HEK293T (cell line): ENCODE measurements at regions not wholly inside any gene's neighbourhood (a gene's known extent, or its start where the extent isn't known, plus 50 kb on each side); places are given as distances from the start of the nearest gene placed in this dataset.

Experiments
- ELF4 ChIP-seq: fragments of 450-650 bp; IDR thresholded peaks from 2 replicates; pipeline ENCODE4 v1.6.1; 2017; ENCODE audit warnings: antibody characterized with exemption
- L3MBTL2 ChIP-seq: fragments of 450-650 bp; conservative IDR thresholded peaks from 2 replicates; pipeline ENCODE4 v1.6.1; 2016; ENCODE audit warnings: mild to moderate bottlenecking
- SUZ12 ChIP-seq: fragments of 450-650 bp; IDR thresholded peaks from 2 replicates; pipeline ENCODE4 v1.6.1; 2016; ENCODE audit warnings: mild to moderate bottlenecking
- TARDBP ChIP-seq: fragments of 450-650 bp; IDR thresholded peaks from 2 replicates; pipeline ENCODE4 v1.6.1; 2016

DNA sequence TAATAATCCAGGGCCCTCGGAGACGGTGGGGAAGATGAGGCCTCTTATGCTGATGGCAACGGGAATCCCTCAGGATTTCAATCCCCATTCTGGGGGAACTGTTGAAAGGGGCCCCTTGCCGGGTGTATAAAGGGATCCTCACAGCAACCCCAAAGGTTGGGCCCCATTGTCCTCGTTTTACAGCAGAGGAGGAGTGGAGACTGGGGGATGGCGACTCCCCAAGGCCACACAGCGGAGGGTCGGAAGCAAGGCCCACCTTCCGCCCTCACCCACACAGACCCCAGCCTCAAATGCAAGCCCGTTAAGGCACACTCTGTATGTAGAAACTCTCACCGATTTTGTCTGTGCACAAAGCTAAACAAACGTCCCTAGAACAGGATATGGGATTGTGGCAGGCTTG, 327.9 kb upstream of the DIO3 start:
- TF ChIP-seq TARDBP (no peak), SUZ12 (no peak), L3MBTL2 (no peak), ELF4 (no peak)
